Neural crest cell (in vitro differentiated cells): ENCODE measurements at regions not wholly inside any gene's neighbourhood (a gene's known extent, or its start where the extent isn't known, plus 50 kb on each side); places are given as distances from the start of the nearest gene placed in this dataset.
"Not testable (repeated sequence)": the region's sequence is repeated elsewhere in the genome, so short reads cannot be mapped to it uniquely, and the experiment has no call there.

Experiments
- DNase-seq: peaks from one replicate; pipeline ENCODE4 v3.0.0; 2021; ENCODE audit warnings: low read depth, mixed read lengths, low spot score
- H3K27ac Mint-ChIP-seq: one replicate; pipeline ENCODE4 v1.8.0; 2021; ENCODE audit warnings: mild to moderate bottlenecking, mixed read lengths; ENCODE audit not compliant: unreplicated experiment
- H3K27me3 Mint-ChIP-seq: 2 replicates; pipeline ENCODE4 v1.8.0; 2021; ENCODE audit warnings: low read depth, mild to moderate bottlenecking, mixed read lengths
- H3K36me3 Mint-ChIP-seq: 2 replicates; pipeline ENCODE4 v1.8.0; 2021; ENCODE audit warnings: low read depth, mild to moderate bottlenecking, mixed read lengths
- H3K4me1 Mint-ChIP-seq: 2 replicates; pipeline ENCODE4 v1.8.0; 2021; ENCODE audit warnings: mixed read lengths
- H3K4me3 Mint-ChIP-seq: one replicate; pipeline ENCODE4 v1.8.0; 2021; ENCODE audit warnings: mild to moderate bottlenecking, mixed read lengths
- H3K9me3 Mint-ChIP-seq: 2 replicates; pipeline ENCODE4 v1.8.0; 2021; ENCODE audit warnings: mixed read lengths
- CTCF ChIP-seq: fragments of 200-600 bp; sonication (generic); conservative IDR thresholded peaks from 2 replicates; pipeline ENCODE4 v1.5.0; 2021; ENCODE audit warnings: antibody characterized with exemption, mild to moderate bottlenecking

- peak overlapping the region; percentile 17 for H3K27ac Mint-ChIP-seq
- peaks cover 2% of the 10 kb centered on the region for H3K9me3 Mint-ChIP-seq
- H3K36me3 Mint-ChIP-seq = no peaks in the 10 kb centered on the region
- no peak overlapping the region for H3K4me3 Mint-ChIP-seq
- H3K4me1 Mint-ChIP-seq = no peaks in the 10 kb centered on the region
- no peak for DNase-seq
- H3K27me3 Mint-ChIP-seq = no peaks in the 10 kb centered on the region
- TF ChIP-seq CTCF = no peak
Measured at GRCh38 chr9:75541734-75542133, 348.7 kb upstream of the PCSK5 start.

- no peak for DNase-seq
- Mint-ChIP-seq H3K4me3 (no peak overlapping the region), H3K36me3 (no peaks in the 10 kb centered on the region), H3K4me1 (no peaks in the 10 kb centered on the region), H3K9me3 (peaks cover 5% of the 10 kb centered on the region), H3K27ac (no peak overlapping the region), H3K27me3 (no peaks in the 10 kb centered on the region)
- no peak for TF ChIP-seq CTCF
Measured at GRCh38 chr9:75544815-75545214, 345.7 kb upstream of the PCSK5 start.

GRCh38 chr9:75545287-75545686 lies 345.2 kb upstream of the PCSK5 start:
- Mint-ChIP-seq H3K4me1 (no peaks in the 10 kb centered on the region), H3K9me3 (peaks cover 5% of the 10 kb centered on the region), H3K27me3 (no peaks in the 10 kb centered on the region), H3K4me3 (no peak overlapping the region), H3K27ac (no peak overlapping the region), H3K36me3 (no peaks in the 10 kb centered on the region)
- no peak for DNase-seq
- TF ChIP-seq CTCF = no peak

- TF ChIP-seq CTCF = no peak
- no peak for DNase-seq
- Mint-ChIP-seq H3K4me1 (no peaks in the 10 kb centered on the region), H3K4me3 (no peak overlapping the region), H3K27me3 (no peaks in the 10 kb centered on the region), H3K9me3 (peaks cover 5% of the 10 kb centered on the region), H3K27ac (no peak overlapping the region), H3K36me3 (no peaks in the 10 kb centered on the region)
Measured at GRCh38 chr9:75548871-75549270, 341.6 kb upstream of the PCSK5 start.

GRCh38 chr9:75551861-75552260 lies 338.6 kb upstream of the PCSK5 start:
- Mint-ChIP-seq H3K27ac (no peak overlapping the region), H3K36me3 (no peaks in the 10 kb centered on the region), H3K27me3 (no peaks in the 10 kb centered on the region), H3K4me1 (no peaks in the 10 kb centered on the region), H3K4me3 (no peak overlapping the region), H3K9me3 (peaks cover 5% of the 10 kb centered on the region)
- TF ChIP-seq CTCF = no peak
- no peak for DNase-seq

- Mint-ChIP-seq H3K27ac (no peak overlapping the region), H3K4me3 (no peak overlapping the region), H3K9me3 (peaks cover 2% of the 10 kb centered on the region), H3K36me3 (no peaks in the 10 kb centered on the region), H3K27me3 (no peaks in the 10 kb centered on the region), H3K4me1 (no peaks in the 10 kb centered on the region)
- no peak for TF ChIP-seq CTCF
- DNase-seq = no peak
Measured at GRCh38 chr9:75552941-75553340, 337.5 kb upstream of the PCSK5 start.

GRCh38 chr9:75566813-75567212 lies 323.7 kb upstream of the PCSK5 start:
- not testable (repeated sequence) for H3K4me1 Mint-ChIP-seq, DNase-seq, H3K27me3 Mint-ChIP-seq, H3K36me3 Mint-ChIP-seq, H3K4me3 Mint-ChIP-seq, H3K27ac Mint-ChIP-seq
- peaks cover 10% of the 10 kb centered on the region for H3K9me3 Mint-ChIP-seq
